SU-DHL-6 (cell line): ENCODE measurements at regions not wholly inside any gene's neighbourhood (a gene's known extent, or its start where the extent isn't known, plus 50 kb on each side); places are given as distances from the start of the nearest gene placed in this dataset.

Source experiments
- H2AFZ ChIP-seq: fragments of 200-600 bp; sonication (generic); 2 replicates; pipeline ENCODE4 v1.6.1; 2014; ENCODE audit warnings: low read depth, mild to moderate bottlenecking, moderate library complexity, mixed read lengths, antibody characterized with exemption, low read length; ENCODE audit not compliant: severe bottlenecking
- H3F3A ChIP-seq: fragments of 200-600 bp; shearing (Covaris generic); 2 replicates; pipeline ENCODE4 v1.6.0; 2016; ENCODE audit warnings: antibody characterized with exemption, mild to moderate bottlenecking; ENCODE audit not compliant: insufficient read depth
- H3K27ac ChIP-seq: fragments of 200-600 bp; sonication (generic); 2 replicates; pipeline ENCODE4 v1.5.1; 2016; ENCODE audit warnings: low read depth, mild to moderate bottlenecking, low read length, moderate library complexity, mixed read lengths
- H3K27me3 ChIP-seq: fragments of 200-600 bp; sonication (generic), shearing (Covaris generic); 2 replicates; pipeline ENCODE4 v1.6.0; 2014; ENCODE audit warnings: mild to moderate bottlenecking, low read length
- H3K36me3 ChIP-seq: fragments of 200-600 bp; sonication (generic); 2 replicates; pipeline ENCODE4 v1.6.1; 2014; ENCODE audit warnings: mild to moderate bottlenecking, low read length, mixed read lengths
- H3K4me2 ChIP-seq: fragments of 300-600, 200-600 bp; shearing (Covaris generic), sonication (generic); 2 replicates; pipeline ENCODE4 v1.6.0; 2014; ENCODE audit warnings: low read length, low read depth, mild to moderate bottlenecking; ENCODE audit not compliant: poor library complexity, severe bottlenecking
- H3K4me3 ChIP-seq: fragments of 200-600 bp; sonication (generic); 2 replicates; pipeline ENCODE4 v1.5.1; 2014; ENCODE audit warnings: antibody characterized with exemption, low read length, mild to moderate bottlenecking, mixed read lengths; ENCODE audit not compliant: insufficient read depth, poor library complexity, severe bottlenecking
- H3K79me2 ChIP-seq: fragments of 200-600 bp; sonication (generic); 2 replicates; pipeline ENCODE4 v1.6.1; 2014; ENCODE audit warnings: mild to moderate bottlenecking, low read length, moderate library complexity; ENCODE audit not compliant: insufficient read depth
- H3K9ac ChIP-seq: fragments of 200-600 bp; sonication (generic); 2 replicates; pipeline ENCODE4 v1.7.0; 2014; ENCODE audit warnings: mild to moderate bottlenecking, low read length
- H3K9me2 ChIP-seq: fragments of 200-600 bp; sonication (generic); replicated peaks from 2 replicates; pipeline ENCODE4 v1.6.1; 2014; ENCODE audit warnings: low read length; ENCODE audit not compliant: insufficient read depth
- H3K9me3 ChIP-seq: fragments of 200-600 bp; sonication (generic); 2 replicates; pipeline ENCODE4 v1.6.1; 2014; ENCODE audit warnings: low read length, mixed read lengths; ENCODE audit not compliant: insufficient read depth
- H4K20me1 ChIP-seq: fragments of 200-600 bp; sonication (generic); 2 replicates; pipeline ENCODE4 v1.6.1; 2014; ENCODE audit warnings: low read depth, mild to moderate bottlenecking, antibody characterized with exemption, low read length, moderate library complexity, mixed read lengths
- CTCF ChIP-seq: fragments of 200-600 bp; sonication (generic); IDR thresholded peaks from one replicate; pipeline ENCODE4 v1.5.1; 2017; ENCODE audit warnings: antibody characterized with exemption, mild to moderate bottlenecking, low read length, moderate library complexity; ENCODE audit not compliant: insufficient read depth, poor library complexity, severe bottlenecking
- EZH2phosphoT487 ChIP-seq: fragments of 200-600 bp; sonication (generic), shearing (Covaris generic); conservative IDR thresholded peaks from 2 replicates; pipeline ENCODE4 v1.6.1; 2018; ENCODE audit warnings: mild to moderate bottlenecking, antibody characterized with exemption, low read length, moderate library complexity, mixed read lengths

GRCh38 chr2:164000176-164000575 is 264.4 kb upstream of the FIGN start:
- H3K36me3 ChIP-seq = no peaks in the 10 kb centered on the region
- TF ChIP-seq EZH2phosphoT487 (no peak), CTCF (no peak)
- H3K9me3 ChIP-seq = no peaks in the 10 kb centered on the region
- H2AFZ ChIP-seq = no peak overlapping the region
- no peaks in the 10 kb centered on the region for H3K9me2 ChIP-seq
- no peak overlapping the region for H3K4me2 ChIP-seq
- H3K4me3 ChIP-seq = no peak overlapping the region
- no peak overlapping the region for H3K27ac ChIP-seq
- H3F3A ChIP-seq = no peaks in the 10 kb centered on the region
- H3K79me2 ChIP-seq = no peaks in the 10 kb centered on the region
- H4K20me1 ChIP-seq = no peaks in the 10 kb centered on the region
- H3K9ac ChIP-seq = no peak overlapping the region
- H3K27me3 ChIP-seq = no peaks in the 10 kb centered on the region

GRCh38 chr2:163997466-163997865 is 261.7 kb upstream of the FIGN start:
- Histone ChIP-seq H3K9me2 (no peaks in the 10 kb centered on the region), H3K4me3 (no peak overlapping the region), H3K36me3 (no peaks in the 10 kb centered on the region), H3K9ac (no peak overlapping the region), H2AFZ (no peak overlapping the region), H3K79me2 (no peaks in the 10 kb centered on the region), H3K27me3 (no peaks in the 10 kb centered on the region), H3K4me2 (no peak overlapping the region), H4K20me1 (no peaks in the 10 kb centered on the region), H3K27ac (no peak overlapping the region), H3K9me3 (no peaks in the 10 kb centered on the region), H3F3A (no peaks in the 10 kb centered on the region)
- no peak for TF ChIP-seq CTCF
- no peak for TF ChIP-seq EZH2phosphoT487

DNA sequence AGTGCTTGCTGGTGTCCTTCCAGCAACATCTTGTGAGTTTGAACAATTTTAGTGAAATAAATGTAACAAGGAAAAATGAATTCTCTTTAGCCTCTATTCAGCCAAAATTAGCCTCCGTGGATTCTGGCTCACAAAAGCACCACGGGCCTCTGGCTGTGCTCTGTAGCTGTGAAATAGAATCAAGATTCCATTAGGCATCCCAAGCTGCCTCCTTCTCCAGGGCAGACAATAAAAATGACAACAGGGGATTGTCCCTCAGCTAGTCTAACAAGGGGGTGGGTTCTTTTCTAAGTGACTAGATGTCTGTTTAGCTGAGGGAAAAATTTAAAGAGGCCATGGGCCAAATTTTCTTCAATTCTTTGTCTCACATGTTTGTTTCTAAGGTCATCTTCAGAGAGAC is 254.7 kb upstream of the FIGN start:
- Histone ChIP-seq H3K27me3 (no peaks in the 10 kb centered on the region), H2AFZ (no peak overlapping the region), H3K27ac (no peak overlapping the region), H3F3A (no peaks in the 10 kb centered on the region), H3K36me3 (no peaks in the 10 kb centered on the region), H3K4me2 (no peak overlapping the region), H3K9me3 (no peaks in the 10 kb centered on the region), H3K79me2 (no peaks in the 10 kb centered on the region), H3K4me3 (no peak overlapping the region), H3K9me2 (no peaks in the 10 kb centered on the region), H4K20me1 (no peaks in the 10 kb centered on the region), H3K9ac (no peak overlapping the region)
- no peak for TF ChIP-seq EZH2phosphoT487
- TF ChIP-seq CTCF = no peak

DNA sequence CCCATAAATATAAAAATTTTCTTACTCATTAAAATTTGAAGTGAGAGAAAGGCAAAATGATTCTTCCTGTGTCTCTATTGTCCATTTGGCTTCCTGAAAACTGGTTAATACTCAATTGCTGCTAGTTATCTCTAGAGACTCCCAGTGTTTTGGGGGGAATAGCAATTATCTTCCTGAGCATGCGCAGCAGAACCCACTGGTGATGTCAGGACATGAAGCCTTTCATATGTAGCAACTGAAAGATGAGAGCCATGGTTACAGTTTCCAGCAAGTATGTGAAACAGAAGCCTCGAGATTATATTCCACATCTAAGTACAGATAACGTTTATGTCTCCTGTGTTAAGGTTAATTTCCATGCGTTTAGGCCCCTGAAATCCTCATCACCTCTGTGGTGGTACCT is 254.3 kb upstream of the FIGN start:
- Histone ChIP-seq H3K4me2 (no peak overlapping the region), H3K9me2 (no peaks in the 10 kb centered on the region), H2AFZ (no peak overlapping the region), H3K9me3 (no peaks in the 10 kb centered on the region), H3K9ac (no peak overlapping the region), H3F3A (no peaks in the 10 kb centered on the region), H3K4me3 (no peak overlapping the region), H3K27ac (no peak overlapping the region), H3K36me3 (no peaks in the 10 kb centered on the region), H4K20me1 (no peaks in the 10 kb centered on the region), H3K79me2 (no peaks in the 10 kb centered on the region), H3K27me3 (no peaks in the 10 kb centered on the region)
- no peak for TF ChIP-seq EZH2phosphoT487
- no peak for TF ChIP-seq CTCF
